ENCODE measurements at regions not wholly inside any gene's neighbourhood (a gene's known extent, or its start where the extent isn't known, plus 50 kb on each side); places are given as distances from the start of the nearest gene placed in this dataset.

GRCh38 chr3:105195260-105195659 lies 171.4 kb upstream of the ALCAM start:
- intact Hi-C loops (cut with DNase I), result no loop called here
- peak in 1 of 4 donors; percentile 11 for DNase-seq

DNA sequence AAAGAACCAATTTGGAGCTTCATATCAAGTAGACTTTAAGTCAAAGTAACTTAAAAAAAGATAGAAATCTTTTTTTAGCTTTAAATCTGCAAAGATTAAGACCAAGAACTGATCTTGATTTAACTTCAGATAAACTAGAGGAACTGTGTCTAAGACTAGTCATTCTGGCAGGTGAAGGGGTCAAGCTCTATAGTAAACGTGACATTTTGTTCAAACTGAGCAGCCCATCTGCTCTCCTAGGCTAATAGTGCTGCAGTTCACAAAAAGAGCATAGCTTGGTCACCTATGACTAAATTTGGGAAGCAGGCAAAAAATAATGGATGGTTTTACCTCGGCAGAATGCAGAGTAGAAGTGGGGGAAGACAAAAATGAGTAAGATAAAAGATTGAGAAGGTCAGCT lies 168.8 kb upstream of the ALCAM start:
- Histone ChIP-seq H3K27ac (no peak overlapping the region), H3K36me3 (no peaks in the 10 kb centered on the region), H3K4me1 (no peaks in the 10 kb centered on the region), H3K9me3 (peaks cover 0 to 6% of the 10 kb centered on the region in 2 donors), H3K27me3 (no peaks in the 10 kb centered on the region), H3K4me3 (no peak overlapping the region)
- intact Hi-C loops (cut with DNase I), result no loop called here
- TF ChIP-seq, protein P1, sequence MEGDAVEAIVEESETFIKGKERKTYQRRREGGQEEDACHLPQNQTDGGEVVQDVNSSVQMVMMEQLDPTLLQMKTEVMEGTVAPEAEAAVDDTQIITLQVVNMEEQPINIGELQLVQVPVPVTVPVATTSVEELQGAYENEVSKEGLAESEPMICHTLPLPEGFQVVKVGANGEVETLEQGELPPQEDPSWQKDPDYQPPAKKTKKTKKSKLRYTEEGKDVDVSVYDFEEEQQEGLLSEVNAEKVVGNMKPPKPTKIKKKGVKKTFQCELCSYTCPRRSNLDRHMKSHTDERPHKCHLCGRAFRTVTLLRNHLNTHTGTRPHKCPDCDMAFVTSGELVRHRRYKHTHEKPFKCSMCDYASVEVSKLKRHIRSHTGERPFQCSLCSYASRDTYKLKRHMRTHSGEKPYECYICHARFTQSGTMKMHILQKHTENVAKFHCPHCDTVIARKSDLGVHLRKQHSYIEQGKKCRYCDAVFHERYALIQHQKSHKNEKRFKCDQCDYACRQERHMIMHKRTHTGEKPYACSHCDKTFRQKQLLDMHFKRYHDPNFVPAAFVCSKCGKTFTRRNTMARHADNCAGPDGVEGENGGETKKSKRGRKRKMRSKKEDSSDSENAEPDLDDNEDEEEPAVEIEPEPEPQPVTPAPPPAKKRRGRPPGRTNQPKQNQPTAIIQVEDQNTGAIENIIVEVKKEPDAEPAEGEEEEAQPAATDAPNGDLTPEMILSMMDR (IDR thresholded peaks at IDR 0.05), result no peak
- DNase-seq (no peak), ATAC-seq (no peak)

More at GRCh38 chr3:105195260-105195659, 171.4 kb upstream of the ALCAM start:
- TF ChIP-seq, protein P1 (IDR thresholded peaks at IDR 0.05), result no peak
- Histone ChIP-seq H3K27me3 (no peaks in the 10 kb centered on the region), H3K9me3 (no peaks in the 10 kb centered on the region), H3K4me1 (no peaks in the 10 kb centered on the region), H3K4me3 (no peak overlapping the region), H3K27ac (no peak overlapping the region), H3K36me3 (no peaks in the 10 kb centered on the region)
- peak; percentile 52 for ATAC-seq

DNA sequence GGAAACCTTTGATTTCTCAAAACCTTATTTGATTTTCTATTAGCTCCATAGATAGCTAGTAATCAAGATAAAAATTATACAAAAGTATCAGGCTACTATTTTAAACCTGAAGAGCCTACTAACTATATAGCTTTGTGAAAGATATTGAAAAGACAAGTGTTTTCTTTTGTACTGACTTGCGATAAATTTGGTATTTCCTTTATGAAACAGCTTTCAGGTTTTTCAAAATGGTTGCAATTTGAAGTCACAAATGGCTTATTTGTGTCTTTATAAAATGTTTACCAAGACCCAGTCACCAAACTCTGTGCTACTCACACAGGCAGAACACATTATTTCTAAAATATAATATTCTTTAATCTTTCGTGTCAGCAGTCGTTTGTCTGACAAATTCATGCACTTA lies 167.5 kb upstream of the ALCAM start:
- Histone ChIP-seq H3K27me3 (no peaks in the 10 kb centered on the region), H3K36me3 (no peaks in the 10 kb centered on the region), H3K4me1 (no peaks in the 10 kb centered on the region), H3K27ac (no peak overlapping the region), H3K9me3 (peaks cover 0 to 6% of the 10 kb centered on the region in 2 donors), H3K4me3 (no peak overlapping the region)
- intact Hi-C loops (cut with DNase I), result no loop called here
- ATAC-seq (no peak), DNase-seq (no peak)
- TF ChIP-seq, protein P1 (IDR thresholded peaks at IDR 0.05), result no peak

DNA sequence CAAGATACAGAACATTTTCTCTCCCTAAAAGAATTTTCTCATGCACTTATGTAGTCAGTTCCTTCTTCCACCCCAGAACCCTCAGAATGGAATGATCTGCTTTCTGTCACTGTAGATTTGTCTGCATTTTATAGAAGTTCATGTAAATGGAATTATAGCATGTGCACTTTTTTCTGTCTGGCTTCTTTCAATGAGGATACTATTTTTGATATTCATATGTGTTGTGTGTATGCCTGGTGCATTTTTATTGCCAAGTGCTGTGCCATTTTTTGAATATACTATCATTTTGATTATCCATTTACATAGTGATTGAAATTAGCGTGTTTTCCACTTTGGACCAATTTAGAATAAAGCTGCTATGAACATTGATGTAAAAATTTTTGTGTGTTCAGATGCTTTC lies 156.6 kb upstream of the ALCAM start:
- Histone ChIP-seq H3K27ac (no peak overlapping the region), H3K4me3 (no peak overlapping the region), H3K4me1 (no peaks in the 10 kb centered on the region), H3K9me3 (no peaks in the 10 kb centered on the region), H3K27me3 (no peaks in the 10 kb centered on the region), H3K36me3 (no peaks in the 10 kb centered on the region)
- TF ChIP-seq, protein P1 (IDR thresholded peaks at IDR 0.05), result no peak
- intact Hi-C loops (cut with DNase I), result no loop called here
- no peak for DNase-seq
- no peak for ATAC-seq

GRCh38 chr3:105214590-105214989 lies 152.1 kb upstream of the ALCAM start:
- H3K27me3 ChIP-seq, result no peaks in the 10 kb centered on the region
- no peak for DNase-seq
- H3K4me1 ChIP-seq, result no peaks in the 10 kb centered on the region
- H3K36me3 ChIP-seq, result no peaks in the 10 kb centered on the region
- no peak overlapping the region for H3K4me3 ChIP-seq
- ATAC-seq, result no peak
- no peak overlapping the region for H3K27ac ChIP-seq
- TF ChIP-seq, protein P1 (IDR thresholded peaks at IDR 0.05), result no peak
- no peaks in the 10 kb centered on the region for H3K9me3 ChIP-seq
- intact Hi-C loops (cut with DNase I), result no loop called here

All from left lung (tissue), 4 donors.